ENCODE measurements at regions not wholly inside any gene's neighbourhood (a gene's known extent, or its start where the extent isn't known, plus 50 kb on each side); places are given as distances from the start of the nearest gene placed in this dataset.

DNA sequence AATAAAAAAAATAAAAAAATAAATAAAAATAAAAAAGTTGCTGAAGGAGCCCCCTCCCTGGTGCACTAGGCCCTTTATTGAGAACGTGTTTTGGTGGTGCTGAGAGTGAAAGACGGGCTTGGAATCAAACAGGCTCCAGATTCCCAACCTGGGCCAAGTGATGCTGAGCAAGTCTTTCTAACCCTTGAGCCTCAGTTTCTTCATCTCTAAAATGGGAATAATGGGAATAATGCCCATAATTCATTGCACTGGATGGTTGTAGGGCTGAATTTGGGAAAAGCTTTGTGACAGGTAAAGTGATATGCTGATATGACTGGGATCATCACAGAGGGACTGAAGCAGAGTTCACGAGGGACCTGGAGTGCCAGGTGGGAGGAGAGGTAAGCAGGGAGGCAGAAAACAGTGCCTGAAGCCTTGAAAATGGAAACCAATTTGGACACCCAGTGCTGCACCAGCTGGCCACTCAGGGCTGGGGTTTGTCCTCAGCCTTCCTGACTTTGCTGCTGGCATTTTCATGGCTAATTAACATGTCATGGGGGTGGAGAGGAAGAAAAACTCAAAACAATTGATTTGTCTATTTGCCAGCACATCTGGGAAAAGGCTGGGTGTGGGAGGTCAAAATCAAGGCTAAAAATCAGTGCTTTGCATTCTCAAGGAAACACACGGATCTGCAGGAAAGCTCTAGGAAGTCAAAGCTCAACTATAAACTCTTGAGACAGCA lies 241.3 kb downstream of the LOXHD1 start:
- no peak for DNase-seq

DNA sequence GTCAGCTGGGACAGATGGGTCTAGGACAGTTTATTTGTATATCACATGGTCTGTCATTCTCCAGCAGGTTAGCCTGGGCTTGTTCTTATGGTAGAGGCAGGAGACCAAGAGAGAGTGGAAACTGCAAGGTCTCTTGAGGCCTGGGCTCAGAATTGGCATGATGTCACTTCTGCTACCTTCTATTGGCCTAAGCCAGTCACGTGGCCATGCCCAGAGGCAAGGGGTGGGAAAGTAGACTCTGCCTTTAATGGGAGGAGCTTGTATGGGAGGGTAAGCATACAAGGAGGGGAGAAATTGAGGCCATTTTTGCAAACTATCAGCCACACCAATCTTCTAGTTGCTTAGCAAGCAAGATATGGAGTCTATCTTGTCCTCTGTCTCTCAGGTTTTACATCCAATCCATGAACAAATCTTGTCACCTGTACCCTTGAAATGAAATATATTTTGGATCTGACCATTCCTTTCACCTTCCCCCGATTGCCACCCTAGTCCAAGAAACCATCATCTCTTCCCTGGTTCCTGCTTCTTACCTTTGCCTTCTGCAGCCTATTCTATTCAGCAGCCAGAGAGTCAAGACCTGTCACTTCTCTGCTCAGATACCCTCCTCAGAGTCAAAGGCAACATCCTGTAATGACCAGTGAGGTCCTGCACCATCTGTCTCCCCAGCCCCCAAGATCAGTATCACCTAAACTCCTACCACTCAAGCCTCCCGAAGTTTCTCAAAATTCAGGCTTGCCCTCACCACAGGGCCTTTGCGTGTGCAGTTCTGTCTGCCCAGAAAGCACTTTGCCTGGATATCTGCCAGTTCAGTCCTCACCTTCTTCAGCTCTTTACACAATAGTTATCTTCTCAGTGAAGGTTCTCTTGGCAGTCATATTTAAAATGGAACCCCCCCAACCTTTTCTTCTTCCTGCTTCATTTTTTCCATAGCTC lies 240.0 kb downstream of the LOXHD1 start:
- DNase-seq: no peak

DNA sequence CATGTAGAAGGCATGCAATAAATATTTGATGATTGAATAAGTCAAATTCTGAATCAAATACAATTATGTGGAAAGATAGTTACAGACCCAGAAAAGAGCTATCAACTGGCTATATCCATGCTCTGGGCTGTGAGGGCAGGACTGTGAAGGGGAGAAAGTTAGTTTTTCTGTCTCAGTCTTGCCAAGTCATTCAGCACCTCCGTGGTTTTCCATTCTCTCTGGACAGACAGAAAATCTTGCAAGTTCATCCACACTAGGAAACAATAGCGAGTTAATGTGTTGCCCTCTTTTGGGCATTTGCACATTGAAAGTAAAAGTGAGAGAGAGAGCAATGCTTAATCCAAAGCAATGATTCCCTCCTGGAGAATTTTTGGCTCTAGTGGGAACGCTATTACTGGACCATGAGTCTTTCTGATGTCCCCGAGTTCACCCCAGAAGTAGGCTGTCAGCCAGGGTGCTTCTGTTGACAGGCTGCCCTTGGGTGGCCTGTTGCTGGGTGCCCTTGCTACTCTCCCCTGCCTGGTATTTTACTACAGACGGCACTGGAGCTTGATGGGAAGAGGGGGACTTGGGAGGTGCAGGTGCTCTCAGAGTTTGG lies 238.3 kb downstream of the LOXHD1 start:
- DNase-seq: no peak

DNA sequence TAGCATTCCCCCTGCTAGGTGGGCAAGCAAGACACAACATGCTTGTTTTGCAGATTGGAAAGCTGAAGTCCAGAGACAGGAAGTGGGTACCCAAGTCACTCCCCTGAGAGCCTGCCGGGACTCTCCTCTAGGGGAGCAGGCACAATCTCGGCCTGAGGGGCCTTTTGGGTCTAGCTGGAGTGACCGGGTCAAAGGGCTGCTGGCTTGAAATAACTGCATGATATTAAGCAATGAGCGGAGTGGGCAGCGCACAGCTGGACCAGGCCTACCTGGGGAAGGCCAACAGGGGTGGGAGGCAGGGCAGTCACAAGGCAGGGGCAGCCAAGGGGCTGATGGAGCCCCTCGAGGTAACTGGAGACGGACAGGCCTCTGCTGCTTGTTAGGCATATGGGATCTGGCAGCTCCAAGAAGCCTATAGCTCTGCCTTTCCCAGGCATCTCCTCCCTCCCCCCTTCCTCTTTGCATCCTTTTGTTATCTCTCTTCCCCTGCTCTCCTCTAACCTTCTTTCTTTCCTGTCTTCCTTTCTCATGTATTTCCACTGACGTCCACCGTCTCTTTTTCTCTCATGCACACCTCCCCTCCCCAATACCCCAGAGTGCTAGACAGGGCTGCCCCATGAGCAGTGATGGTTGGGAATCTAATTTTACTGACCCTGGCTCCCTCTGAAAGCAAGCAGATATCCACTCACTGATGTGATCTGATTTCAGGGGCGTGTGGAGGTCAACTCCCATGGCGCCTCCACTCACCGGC lies 237.5 kb downstream of the LOXHD1 start:
- no peak for DNase-seq

DNA sequence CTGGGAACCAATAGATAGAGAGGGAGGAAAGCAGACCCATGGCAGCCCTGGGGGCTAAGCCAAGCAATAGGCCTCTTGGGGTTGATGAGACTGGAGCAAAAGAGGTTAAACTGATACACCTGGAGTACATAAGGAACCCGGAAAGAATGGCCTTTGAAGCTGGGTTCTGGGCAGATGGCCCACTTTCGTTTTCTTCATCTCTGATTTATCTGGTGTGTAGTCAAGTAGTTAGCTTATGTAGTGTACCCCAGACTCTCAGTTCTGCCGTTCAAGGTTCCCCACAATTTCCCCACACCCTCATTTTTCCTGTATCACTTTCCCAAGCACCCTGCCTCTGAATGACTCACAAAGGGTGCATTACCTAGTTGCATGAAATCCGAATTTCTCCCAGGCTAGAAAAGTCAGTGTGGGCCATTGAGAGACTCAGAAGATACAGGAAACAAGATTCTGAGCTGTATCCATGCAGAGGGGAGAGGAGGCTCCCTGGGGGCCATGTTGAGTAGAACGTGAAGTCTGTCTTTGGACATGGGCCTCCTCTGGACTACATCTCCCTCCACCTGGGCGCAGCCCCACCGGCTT lies 235.0 kb downstream of the LOXHD1 start:
- DNase-seq: no peak

DNA sequence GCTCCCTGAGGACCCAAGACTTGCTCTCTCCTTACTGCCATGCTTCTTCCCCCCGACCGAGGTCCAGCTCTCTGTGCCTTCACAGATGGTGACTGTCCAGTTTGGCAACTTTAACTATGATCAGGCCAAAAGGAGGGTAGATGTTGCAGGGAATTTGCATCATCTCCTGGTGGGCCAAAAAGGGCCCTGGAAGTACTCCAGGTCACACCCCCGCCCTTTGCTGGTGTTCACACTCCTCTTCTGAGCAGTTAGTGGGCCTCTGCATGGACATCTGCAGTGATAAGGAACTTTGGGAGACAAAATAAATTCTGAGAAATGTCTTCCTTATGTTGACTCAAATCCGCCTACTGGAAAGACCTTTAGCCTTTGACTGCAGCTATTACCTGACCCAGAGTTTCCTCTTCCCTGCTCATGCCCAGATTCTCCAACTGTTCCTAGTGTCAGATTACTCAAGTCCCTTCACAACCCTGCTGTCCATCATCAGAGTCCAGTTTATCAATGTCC lies 234.4 kb downstream of the LOXHD1 start:
- DNase-seq: no peak

DNA sequence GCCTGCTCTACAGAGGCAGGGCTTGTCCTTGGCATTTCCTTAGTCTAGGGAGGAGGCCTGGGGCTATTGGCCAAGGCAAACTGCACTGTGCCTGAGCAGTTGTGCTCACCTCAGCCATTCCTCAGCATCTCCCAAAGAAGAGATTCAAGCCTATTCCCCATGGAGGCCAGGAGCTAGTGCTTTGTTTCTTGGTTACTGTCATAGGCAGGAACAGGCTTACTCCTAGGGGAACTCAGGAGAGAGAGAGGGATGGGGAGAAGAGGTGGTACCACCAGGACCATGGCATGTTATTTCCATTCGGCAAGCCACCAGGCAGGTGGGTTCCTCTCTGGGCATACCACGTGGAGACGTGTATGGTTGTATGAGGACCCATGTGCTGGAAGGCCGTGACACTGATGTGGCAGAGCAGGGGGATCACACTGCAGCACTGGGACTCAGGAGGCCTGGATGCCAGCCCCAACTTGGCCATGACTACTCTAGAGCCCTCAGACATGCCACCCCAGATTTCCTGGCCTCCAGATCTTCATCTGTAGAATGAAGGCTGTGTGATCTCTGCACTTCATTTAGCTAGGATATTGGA lies 233.7 kb downstream of the LOXHD1 start:
- DNase-seq: no peak

DNA sequence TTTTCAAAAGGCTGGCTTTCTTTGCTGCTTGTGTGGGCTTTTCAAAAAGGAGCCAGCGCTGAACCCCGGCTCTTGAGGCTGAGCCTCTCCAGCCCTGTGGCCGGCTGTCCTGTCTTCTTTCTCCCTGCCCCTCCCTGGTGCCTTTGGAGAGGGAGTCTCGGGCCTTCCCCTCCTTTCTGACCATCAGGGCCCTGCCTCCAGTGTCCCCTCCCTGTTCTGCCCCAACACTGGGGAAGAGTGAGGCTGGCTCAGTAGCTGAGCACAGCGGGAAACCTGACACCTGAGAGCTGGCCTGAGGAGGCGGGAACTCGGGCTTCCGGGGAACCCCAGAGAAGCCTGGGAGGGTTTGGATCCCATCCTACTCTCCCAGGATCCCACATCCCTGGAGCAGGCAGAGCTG lies 232.1 kb downstream of the LOXHD1 start:
- no peak for DNase-seq

DNA sequence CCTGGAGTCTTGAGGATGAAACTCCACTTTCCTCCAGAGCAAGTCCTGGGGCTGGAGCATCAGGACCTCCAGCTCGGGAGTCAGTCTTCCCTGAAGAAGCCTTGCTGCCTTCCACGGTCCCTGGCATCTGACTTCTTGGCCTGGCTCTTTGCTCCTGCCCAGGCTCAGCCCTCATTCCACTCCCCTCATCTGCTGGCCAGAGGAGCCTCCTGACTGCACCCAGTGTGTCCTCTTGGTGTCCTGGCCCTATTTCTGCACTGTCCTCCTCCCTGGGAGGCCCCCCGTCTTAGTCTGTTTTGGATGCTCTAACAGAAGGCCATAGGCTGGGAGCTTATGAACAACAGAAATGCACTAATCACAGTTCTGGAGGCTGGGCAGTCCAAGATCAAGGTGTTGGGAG lies 231.5 kb downstream of the LOXHD1 start:
- no peak for DNase-seq

DNA sequence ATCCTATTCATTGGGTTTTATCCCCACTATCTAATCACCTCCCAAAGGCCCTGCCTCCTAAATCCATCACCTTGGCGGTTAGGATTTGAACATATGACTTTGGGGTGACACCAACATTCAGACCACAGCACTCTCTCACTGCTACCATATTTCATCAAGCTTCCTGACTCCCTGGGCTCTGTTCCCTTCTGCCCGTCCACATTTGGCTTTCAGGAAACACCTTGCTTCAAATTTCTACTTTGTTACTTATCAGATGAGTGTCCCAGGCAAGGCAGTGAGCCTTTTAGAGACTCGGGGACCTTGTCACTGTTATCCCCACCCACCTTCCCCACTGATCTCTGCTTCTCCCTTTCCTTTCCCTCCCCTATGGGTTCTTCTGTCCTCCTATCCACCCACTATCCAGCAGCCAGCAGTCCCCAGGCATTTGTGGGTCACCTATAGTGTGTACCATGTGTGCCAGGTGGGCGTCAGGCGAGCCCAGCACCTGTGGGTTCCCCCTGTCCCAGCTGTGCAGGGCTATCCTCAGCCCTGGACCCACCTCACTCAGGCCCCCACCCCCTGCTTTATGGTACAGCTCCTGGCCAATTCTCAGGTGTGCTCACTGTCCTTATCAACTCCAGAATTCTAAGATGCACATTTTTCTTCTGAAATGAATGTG lies 230.9 kb downstream of the LOXHD1 start:
- no peak for DNase-seq

DNA sequence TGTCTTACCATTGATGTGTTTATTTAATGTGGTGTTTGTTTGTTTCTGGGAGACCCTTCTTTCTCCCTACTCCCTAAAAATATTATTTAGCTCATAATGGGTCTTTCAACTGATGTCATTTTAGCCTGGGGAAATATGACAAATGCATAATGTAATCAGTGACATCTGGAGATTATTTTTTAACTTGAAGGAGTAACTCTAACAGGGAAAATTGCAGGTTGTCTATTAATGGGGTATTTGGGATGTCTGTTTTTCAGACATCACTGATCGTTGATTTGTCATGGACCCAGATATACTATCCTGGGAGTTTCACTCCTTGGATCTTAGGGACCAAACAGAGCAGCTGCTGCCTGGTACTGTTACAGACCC lies 230.4 kb downstream of the LOXHD1 start:
- DNase-seq: no peak

Data from fibroblast of skin of right biceps (primary cell).